ENCODE measurements at regions not wholly inside any gene's neighbourhood (a gene's known extent, or its start where the extent isn't known, plus 50 kb on each side); places are given as distances from the start of the nearest gene placed in this dataset.

DNA sequence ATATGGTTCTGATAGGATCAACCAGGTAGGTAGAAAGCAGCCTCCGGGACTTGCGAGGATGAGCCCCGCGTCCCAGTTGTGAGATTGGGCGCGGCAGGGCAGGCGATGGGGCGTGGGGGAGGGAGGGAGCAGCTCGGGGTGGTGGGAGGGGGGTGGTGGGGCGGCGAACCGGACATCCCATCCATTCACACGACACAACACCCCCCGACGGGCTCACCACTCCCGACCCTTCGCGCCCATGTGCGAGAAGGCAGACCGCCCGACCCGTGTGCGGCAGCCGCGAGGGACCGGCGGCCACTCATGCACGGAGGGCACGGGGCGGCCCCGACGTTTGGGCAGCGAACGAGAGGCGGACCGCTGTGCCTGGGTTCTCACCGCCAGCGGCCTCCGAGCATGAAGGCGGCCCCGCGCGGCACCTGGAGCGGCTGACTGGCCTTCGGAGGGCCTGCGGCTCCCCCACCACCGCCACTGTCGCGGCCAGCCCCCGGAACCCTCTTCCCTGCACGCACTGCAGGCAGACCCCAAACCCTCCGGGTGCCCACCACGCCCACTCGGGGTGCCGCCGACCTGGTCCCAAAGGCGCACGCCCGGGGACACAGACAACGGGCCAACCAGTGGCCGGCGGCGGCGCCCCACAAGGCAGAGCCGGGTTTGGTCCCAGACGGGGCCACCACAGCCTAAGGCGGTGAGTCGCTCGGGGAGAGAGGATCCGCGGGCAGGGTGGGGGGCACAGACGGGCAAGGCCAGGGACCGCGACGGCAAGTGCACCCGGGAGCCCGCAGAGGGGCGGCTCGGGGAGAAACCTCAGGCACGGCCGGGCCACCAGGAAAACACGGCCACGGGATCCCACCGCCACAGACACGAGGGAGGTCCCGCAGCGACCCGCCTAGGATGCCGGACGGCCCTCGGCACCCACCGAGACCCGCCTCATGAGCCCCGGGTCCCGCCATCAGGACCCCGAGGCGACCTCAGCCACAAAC is 769.2 kb upstream of the DEFB115 start:
- TF ChIP-seq, protein P1, sequence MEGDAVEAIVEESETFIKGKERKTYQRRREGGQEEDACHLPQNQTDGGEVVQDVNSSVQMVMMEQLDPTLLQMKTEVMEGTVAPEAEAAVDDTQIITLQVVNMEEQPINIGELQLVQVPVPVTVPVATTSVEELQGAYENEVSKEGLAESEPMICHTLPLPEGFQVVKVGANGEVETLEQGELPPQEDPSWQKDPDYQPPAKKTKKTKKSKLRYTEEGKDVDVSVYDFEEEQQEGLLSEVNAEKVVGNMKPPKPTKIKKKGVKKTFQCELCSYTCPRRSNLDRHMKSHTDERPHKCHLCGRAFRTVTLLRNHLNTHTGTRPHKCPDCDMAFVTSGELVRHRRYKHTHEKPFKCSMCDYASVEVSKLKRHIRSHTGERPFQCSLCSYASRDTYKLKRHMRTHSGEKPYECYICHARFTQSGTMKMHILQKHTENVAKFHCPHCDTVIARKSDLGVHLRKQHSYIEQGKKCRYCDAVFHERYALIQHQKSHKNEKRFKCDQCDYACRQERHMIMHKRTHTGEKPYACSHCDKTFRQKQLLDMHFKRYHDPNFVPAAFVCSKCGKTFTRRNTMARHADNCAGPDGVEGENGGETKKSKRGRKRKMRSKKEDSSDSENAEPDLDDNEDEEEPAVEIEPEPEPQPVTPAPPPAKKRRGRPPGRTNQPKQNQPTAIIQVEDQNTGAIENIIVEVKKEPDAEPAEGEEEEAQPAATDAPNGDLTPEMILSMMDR (conservative IDR thresholded peaks at IDR 0.05; ENCODE audit: low read depth, low read length), result no peak
- TF ChIP-seq BHLHE40 (IDR thresholded peaks at IDR 0.05; ENCODE audit: low read depth, low read length) (no peak), CEBPB (IDR thresholded peaks at IDR 0.05; ENCODE audit: low read depth, low read length) (no peak), RCOR1 (IDR thresholded peaks at IDR 0.05; ENCODE audit: insufficient replicate concordance, low read length) (no peak), POLR2A (IDR thresholded peaks at IDR 0.05; ENCODE audit: low read depth, low read length) (no peak), RAD21 (IDR thresholded peaks at IDR 0.05; ENCODE audit: low read length) (no peak), SMC3 (IDR thresholded peaks at IDR 0.05; ENCODE audit: low read depth, low read length) (no peak), FOS (IDR thresholded peaks at IDR 0.05; ENCODE audit: low read depth, low read length) (no peak), NFE2L2 (IDR thresholded peaks at IDR 0.05; ENCODE audit: low read depth, low read length) (no peak), MAFK (IDR thresholded peaks at IDR 0.05; ENCODE audit: low read depth, low read length) (no peak), MXI1 (IDR thresholded peaks at IDR 0.05; ENCODE audit: borderline replicate concordance, low read depth, low read length) (no peak)
- TF ChIP-seq, protein P2, sequence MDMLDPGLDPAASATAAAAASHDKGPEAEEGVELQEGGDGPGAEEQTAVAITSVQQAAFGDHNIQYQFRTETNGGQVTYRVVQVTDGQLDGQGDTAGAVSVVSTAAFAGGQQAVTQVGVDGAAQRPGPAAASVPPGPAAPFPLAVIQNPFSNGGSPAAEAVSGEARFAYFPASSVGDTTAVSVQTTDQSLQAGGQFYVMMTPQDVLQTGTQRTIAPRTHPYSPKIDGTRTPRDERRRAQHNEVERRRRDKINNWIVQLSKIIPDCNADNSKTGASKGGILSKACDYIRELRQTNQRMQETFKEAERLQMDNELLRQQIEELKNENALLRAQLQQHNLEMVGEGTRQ (IDR thresholded peaks at IDR 0.05; ENCODE audit: low read depth, low read length), result no peak
- TF ChIP-seq, protein P3, sequence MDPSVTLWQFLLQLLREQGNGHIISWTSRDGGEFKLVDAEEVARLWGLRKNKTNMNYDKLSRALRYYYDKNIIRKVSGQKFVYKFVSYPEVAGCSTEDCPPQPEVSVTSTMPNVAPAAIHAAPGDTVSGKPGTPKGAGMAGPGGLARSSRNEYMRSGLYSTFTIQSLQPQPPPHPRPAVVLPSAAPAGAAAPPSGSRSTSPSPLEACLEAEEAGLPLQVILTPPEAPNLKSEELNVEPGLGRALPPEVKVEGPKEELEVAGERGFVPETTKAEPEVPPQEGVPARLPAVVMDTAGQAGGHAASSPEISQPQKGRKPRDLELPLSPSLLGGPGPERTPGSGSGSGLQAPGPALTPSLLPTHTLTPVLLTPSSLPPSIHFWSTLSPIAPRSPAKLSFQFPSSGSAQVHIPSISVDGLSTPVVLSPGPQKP (IDR thresholded peaks at IDR 0.05; ENCODE audit: borderline replicate concordance, low read depth, low read length), result no peak
